H1 (cell line): ENCODE measurements at regions not wholly inside any gene's neighbourhood (a gene's known extent, or its start where the extent isn't known, plus 50 kb on each side); places are given as distances from the start of the nearest gene placed in this dataset.

Source experiments
- CTCF ChIA-PET: fragments of 300-600 bp; sonication (Branson Sonifier 250); formaldehyde crosslinking; loops from one replicate; lab custom pipeline; 2021; ENCODE audit not compliant: partially characterized antibody; lab: Charles Lee
- POLR2A ChIA-PET: fragments of 300-600 bp; sonication (Branson Sonifier 250); formaldehyde crosslinking; loops from one replicate; lab custom pipeline; 2021; ENCODE audit warnings: inconsistent platforms; ENCODE audit not compliant: partially characterized antibody; lab: Charles Lee
- DNase-seq, 2 experiments: peaks; one replicate each; pipeline versions ENCODE4 v3.0.0 to v3.0.0-alpha.2; 2010 to 2022; ENCODE audit warnings: low spot score in 2 of 2, low read depth in 1 of 2, mixed read lengths in 1 of 2
- FAIRE-seq: peaks from 2 replicates; lab custom pipeline; 2011; peaks lifted over from hg19 to GRCh38; lab: Jason Lieb, UNC
- H2AFZ ChIP-seq: 2 replicates; pipeline ENCODE4 v1.8.1; 2012; ENCODE audit warnings: low read length, inconsistent platforms
- H2AK5ac ChIP-seq: 2 replicates; pipeline ENCODE4 v1.6.1; 2013; ENCODE audit warnings: low read depth, low read length
- H2BK120ac ChIP-seq: replicated peaks from 2 replicates; pipeline ENCODE3; 2013; ENCODE audit warnings: low read depth, low read length, inconsistent platforms
- H2BK12ac ChIP-seq: 2 replicates; pipeline ENCODE4 v1.6.1; 2013; ENCODE audit warnings: low read depth, low read length
- H2BK15ac ChIP-seq: 2 replicates; pipeline ENCODE4 v1.6.1; 2013; ENCODE audit warnings: low read length
- H2BK20ac ChIP-seq: 2 replicates; pipeline ENCODE4 v1.6.1; 2013; ENCODE audit warnings: low read length
- H2BK5ac ChIP-seq: 2 replicates; pipeline ENCODE4 v1.6.1; 2013; ENCODE audit warnings: low read depth, low read length
- H3K14ac ChIP-seq: 2 replicates; pipeline ENCODE4 v1.6.1; 2013; ENCODE audit warnings: inconsistent platforms; ENCODE audit not compliant: insufficient read length
- H3K18ac ChIP-seq: 2 replicates; pipeline ENCODE4 v1.6.1; 2013; ENCODE audit warnings: low read length; ENCODE audit errors: extremely low read depth
- H3K23ac ChIP-seq: 2 replicates; pipeline ENCODE4 v1.6.1; 2013; ENCODE audit warnings: inconsistent platforms; ENCODE audit not compliant: insufficient read length
- H3K23me2 ChIP-seq: 2 replicates; pipeline ENCODE4 v1.6.1; 2013; ENCODE audit warnings: low read depth, low read length
- H3K27ac ChIP-seq: 2 replicates; pipeline ENCODE4 v1.6.1; 2011; ENCODE audit warnings: low read depth, low read length, inconsistent platforms
- H3K27me3 ChIP-seq, 4 experiments: replicated peaks in 1 of 4; 1 replicate in 1 of 4; 2 replicates in 3 of 4; pipeline versions ENCODE4 v1.6.1 to v1.8.1; 2011 to 2013; ENCODE audit warnings: low read length in 3 of 4, mild to moderate bottlenecking in 3 of 4, inconsistent platforms in 2 of 4, mixed read lengths in 2 of 4, moderate library complexity in 1 of 4; ENCODE audit not compliant: control insufficient read depth in 3 of 4, insufficient read depth in 3 of 4; ENCODE audit errors: extremely low read depth in 1 of 4
- H3K36me3 ChIP-seq, 4 experiments: 2 replicates each; pipeline versions ENCODE4 v1.6.1 to v1.8.1; 2011 to 2013; ENCODE audit warnings: mild to moderate bottlenecking in 4 of 4, low read length in 3 of 4, moderate library complexity in 2 of 4, control low read depth in 1 of 4, inconsistent platforms in 1 of 4; ENCODE audit not compliant: insufficient read depth in 4 of 4, control insufficient read depth in 2 of 4
- H3K4ac ChIP-seq: replicated peaks from 2 replicates; pipeline ENCODE3; 2013; ENCODE audit warnings: low read length, low read depth, mixed read lengths, inconsistent platforms; ENCODE audit not compliant: insufficient read length
- H3K4me1 ChIP-seq, 4 experiments: replicated peaks in 1 of 4; 1 replicate in 1 of 4; 2 replicates in 3 of 4; pipeline versions ENCODE4 v1.6.1 to v1.8.1; 2011 to 2013; ENCODE audit warnings: low read length in 3 of 4, inconsistent platforms in 2 of 4, mixed read lengths in 1 of 4; ENCODE audit not compliant: insufficient read depth in 4 of 4, control insufficient read depth in 3 of 4
- H3K4me2 ChIP-seq, 2 experiments: 2 replicates each; pipeline versions ENCODE4 v1.6.1 to v1.8.1; 2011 to 2013; ENCODE audit warnings: low read depth in 2 of 2, low read length in 2 of 2, control low read depth in 1 of 2, inconsistent platforms in 1 of 2, mild to moderate bottlenecking in 1 of 2; ENCODE audit not compliant: insufficient read depth in 1 of 2
- H3K4me3 ChIP-seq, 4 experiments: fragments of 200-600, 300-600 bp in 1 of 4; sonication (generic), shearing (Covaris generic), sonication (Bioruptor Twin) in 1 of 4; 2 replicates each; pipeline versions ENCODE4 v1.5.1 to v1.8.1; 2011 to 2016; ENCODE audit warnings: low read length in 4 of 4, low read depth in 3 of 4, control low read depth in 2 of 4, inconsistent platforms in 2 of 4, mild to moderate bottlenecking in 2 of 4, mixed read lengths in 1 of 4, moderate library complexity in 1 of 4; ENCODE audit not compliant: insufficient read depth in 2 of 4; ENCODE audit errors: extremely low read depth in 1 of 4
- H3K56ac ChIP-seq: replicated peaks from 2 replicates; pipeline ENCODE3; 2013; ENCODE audit warnings: low read depth, mild to moderate bottlenecking, mixed read lengths, low read length, inconsistent platforms; ENCODE audit not compliant: insufficient read length
- H3K79me1 ChIP-seq: 2 replicates; pipeline ENCODE4 v1.6.1; 2013; ENCODE audit warnings: low read depth, low read length, control low read depth
- H3K79me2 ChIP-seq, 2 experiments: 2 replicates each; pipeline versions ENCODE4 v1.6.1 to v1.8.1; 2012 to 2013; ENCODE audit warnings: low read length in 2 of 2, mild to moderate bottlenecking in 2 of 2, inconsistent platforms in 1 of 2; ENCODE audit not compliant: insufficient read depth in 2 of 2, control insufficient read depth in 1 of 2
- H3K9ac ChIP-seq, 4 experiments: replicated peaks in 1 of 4; 1 replicate in 1 of 4; 2 replicates in 3 of 4; pipeline versions ENCODE4 v1.6.1 to v1.8.1; 2011 to 2013; ENCODE audit warnings: low read depth in 3 of 4, low read length in 3 of 4, control low read depth in 2 of 4, mild to moderate bottlenecking in 2 of 4, moderate library complexity in 2 of 4, inconsistent platforms in 1 of 4; ENCODE audit errors: extremely low read depth in 1 of 4
- H3K9me3 ChIP-seq, 2 experiments: 2 replicates each; pipeline versions ENCODE4 v1.6.1 to v1.8.1; 2012 to 2013; ENCODE audit warnings: mild to moderate bottlenecking in 2 of 2, moderate library complexity in 2 of 2, control low read depth in 1 of 2, inconsistent platforms in 1 of 2, low read depth in 1 of 2, low read length in 1 of 2, mixed read lengths in 1 of 2; ENCODE audit not compliant: insufficient read depth in 2 of 2
- H4K20me1 ChIP-seq, 2 experiments: replicated peaks in 1 of 2; 2 replicates each; pipeline versions ENCODE3 to v1.8.1; 2011 to 2013; ENCODE audit warnings: inconsistent platforms in 2 of 2, low read length in 2 of 2, mild to moderate bottlenecking in 1 of 2; ENCODE audit not compliant: insufficient read depth in 2 of 2, control insufficient read depth in 1 of 2
- H4K5ac ChIP-seq: 2 replicates; pipeline ENCODE4 v1.6.1; 2013; ENCODE audit warnings: low read length, low read depth, mixed read lengths, inconsistent platforms; ENCODE audit not compliant: insufficient read length
- H4K8ac ChIP-seq: 2 replicates; pipeline ENCODE4 v1.8.0; 2013; ENCODE audit warnings: mild to moderate bottlenecking, moderate library complexity, low read length, inconsistent platforms; ENCODE audit not compliant: insufficient read depth; ENCODE audit errors: extremely low read depth
- H4K91ac ChIP-seq: replicated peaks from 2 replicates; pipeline ENCODE3; 2013; ENCODE audit warnings: low read length, mixed read lengths, inconsistent platforms; ENCODE audit not compliant: insufficient read length
- CBX8 ChIP-seq: fragments of 300-800, 300-1000 bp; sonication (generic); IDR thresholded peaks from 2 replicates; pipeline ENCODE4 v1.7.1; 2016; ENCODE audit warnings: low read depth, low read length, borderline replicate concordance
- EP300 ChIP-seq, 2 experiments: IDR thresholded peaks; 1 replicate in 1 of 2; 2 replicates in 1 of 2; pipeline ENCODE4 v1.6.1; 2011 to 2012; ENCODE audit warnings: low read depth in 2 of 2, low read length in 2 of 2, mild to moderate bottlenecking in 2 of 2, borderline replicate concordance in 1 of 2, inconsistent platforms in 1 of 2, moderate library complexity in 1 of 2
- KDM5A ChIP-seq: fragments of 200-600 bp; IDR thresholded peaks from 2 replicates; pipeline ENCODE4 v1.7.1; 2012; ENCODE audit warnings: mild to moderate bottlenecking, low read length, inconsistent platforms, mixed read lengths
- MAX ChIP-seq: IDR thresholded peaks from 2 replicates; pipeline ENCODE4 v1.6.1; 2012; ENCODE audit warnings: inconsistent platforms
- SIX5 ChIP-seq: IDR thresholded peaks from 2 replicates; pipeline ENCODE4 v1.6.1; 2011; ENCODE audit warnings: mild to moderate bottlenecking, low read depth, low read length
- SP1 ChIP-seq: IDR thresholded peaks from 2 replicates; pipeline ENCODE4 v1.6.1; 2011; ENCODE audit warnings: low read depth, low read length
- SP4 ChIP-seq: IDR thresholded peaks from 2 replicates; pipeline ENCODE4 v1.6.1; 2012; ENCODE audit warnings: low read length, inconsistent platforms
- SRF ChIP-seq: IDR thresholded peaks from 2 replicates; pipeline ENCODE4 v1.6.1; 2011; ENCODE audit warnings: mild to moderate bottlenecking, low read depth, low read length, moderate library complexity
- ZNF274 ChIP-seq: IDR thresholded peaks from 2 replicates; pipeline ENCODE4 v1.7.0; 2012; ENCODE audit warnings: low read length, borderline replicate concordance; ENCODE audit errors: extremely low read depth
- WGBS, 2 experiments: shearing (Covaris generic) in 1 of 2; methylation state at CpG; one replicate each; pipeline versions ENCODE4 v1.1.6 to v1.1.7; 2013 to 2015; ENCODE audit warnings: low lambda C conversion rate in 2 of 2, mixed read lengths in 2 of 2, inconsistent platforms in 1 of 2, low coverage in 1 of 2, missing lambda C conversion rate in 1 of 2; ENCODE audit not compliant: insufficient replicate concordance in 2 of 2, insufficient coverage in 1 of 2, insufficient read length in 1 of 2; ENCODE audit errors: extremely low coverage in 1 of 2, missing lambda C conversion rate in 1 of 2; 5-methylcytosine and 5-hydroxymethylcytosine counted together
- TF ChIP-seq, protein P1 (sequence below): IDR thresholded peaks from 2 replicates; pipeline ENCODE4 v1.6.1; 2011; ENCODE audit warnings: low read depth, mild to moderate bottlenecking, low read length; ENCODE audit not compliant: insufficient read depth
- TF ChIP-seq, protein P2 (sequence below), 3 experiments: IDR thresholded peaks; 1 replicate in 2 of 3; 2 replicates in 1 of 3; pipeline versions ENCODE4 v1.5.1 to v1.6.1; 2011; ENCODE audit warnings: low read length in 3 of 3, mild to moderate bottlenecking in 3 of 3, inconsistent platforms in 2 of 3, low read depth in 1 of 3, moderate library complexity in 1 of 3; ENCODE audit not compliant: insufficient read depth in 1 of 3; ENCODE audit errors: control extremely low read depth in 1 of 3

DNA sequence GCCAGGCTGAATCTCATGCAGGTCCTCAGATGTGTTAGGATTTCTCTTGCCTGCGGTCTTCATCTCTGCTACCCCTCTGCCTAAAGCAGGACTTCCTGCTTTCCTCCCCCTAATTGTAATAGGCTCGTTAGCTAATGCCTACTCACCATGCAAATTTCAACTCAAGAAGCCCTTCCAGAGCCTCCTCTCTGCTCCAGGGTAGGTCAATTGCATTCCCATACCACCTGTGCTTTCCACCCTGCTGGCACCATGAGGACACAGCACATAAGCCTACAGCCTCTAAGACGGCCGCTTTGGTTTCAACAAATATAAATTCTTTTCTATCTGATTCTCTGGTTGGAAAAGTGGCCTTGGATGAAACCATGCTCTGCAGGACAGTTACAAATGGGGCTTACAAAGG, 93.9 kb downstream of the QDPR start:
- Histone ChIP-seq H3K4me3 (no peak overlapping the region), H3K79me2 (no peaks in the 10 kb centered on the region), H3K4ac (no peak overlapping the region), H2BK5ac (no peak overlapping the region), H3K27ac (no peak overlapping the region), H2BK120ac (no peak overlapping the region), H2BK15ac (no peak overlapping the region), H2AFZ (0 out of 2 replicates have a peak overlapping the region, but pooled peaks have one; percentile 4), H3K23me2 (no peaks in the 10 kb centered on the region), H3K56ac (no peak overlapping the region), H3K9me3 (peaks cover 0 to 7% of the 10 kb centered on the region in 2 experiments; a peak in 2 of 4 replicates), H3K23ac (no peak overlapping the region), H4K20me1 (no peaks in the 10 kb centered on the region), H2BK12ac (no peak overlapping the region), H4K5ac (peak overlapping the region; percentile 31), H3K79me1 (no peaks in the 10 kb centered on the region), H3K9ac (no peak overlapping the region), H4K91ac (no peak overlapping the region), H3K27me3 (no peaks in the 10 kb centered on the region), H2BK20ac (no peak overlapping the region), H3K36me3 (no peaks in the 10 kb centered on the region), H3K14ac (no peak overlapping the region), H3K18ac (no peak overlapping the region), H4K8ac (no peak overlapping the region), H3K4me1 (peaks cover 0 to 5% (median 2%) of the 10 kb centered on the region in 4 experiments; a peak in 3 of 7 replicates), H2AK5ac (no peak overlapping the region), H3K4me2 (no peak overlapping the region)
- no peak for DNase-seq
- FAIRE-seq = no peak
- CTCF ChIA-PET = interaction anchor here (0.7 to 1.5 kb wide), 3 partner anchors 41 to 257 kb away, joined by 3 read pairs; no protein-coding TSS in a partner anchor
- POLR2A ChIA-PET = no interaction called here
- WGBS, 2 experiments = 81% methylated on average over 4 of the region's 4 CpGs; no CpG with 5 or more reads in 1 of the 2 experiments
- TF ChIP-seq SP1 (no peak), SIX5 (no peak), ZNF274 (no peak), CBX8 (no peak), KDM5A (no peak), EP300 (IDR thresholded peaks at IDR 0.05; ENCODE audit: borderline replicate concordance in 1 of 2, low read depth in 2 of 2, low read length in 2 of 2) (no peak), SP4 (no peak), SRF (no peak), MAX (no peak)
- TF ChIP-seq, protein P1, sequence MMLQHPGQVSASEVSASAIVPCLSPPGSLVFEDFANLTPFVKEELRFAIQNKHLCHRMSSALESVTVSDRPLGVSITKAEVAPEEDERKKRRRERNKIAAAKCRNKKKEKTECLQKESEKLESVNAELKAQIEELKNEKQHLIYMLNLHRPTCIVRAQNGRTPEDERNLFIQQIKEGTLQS = no peak
- TF ChIP-seq, protein P2, sequence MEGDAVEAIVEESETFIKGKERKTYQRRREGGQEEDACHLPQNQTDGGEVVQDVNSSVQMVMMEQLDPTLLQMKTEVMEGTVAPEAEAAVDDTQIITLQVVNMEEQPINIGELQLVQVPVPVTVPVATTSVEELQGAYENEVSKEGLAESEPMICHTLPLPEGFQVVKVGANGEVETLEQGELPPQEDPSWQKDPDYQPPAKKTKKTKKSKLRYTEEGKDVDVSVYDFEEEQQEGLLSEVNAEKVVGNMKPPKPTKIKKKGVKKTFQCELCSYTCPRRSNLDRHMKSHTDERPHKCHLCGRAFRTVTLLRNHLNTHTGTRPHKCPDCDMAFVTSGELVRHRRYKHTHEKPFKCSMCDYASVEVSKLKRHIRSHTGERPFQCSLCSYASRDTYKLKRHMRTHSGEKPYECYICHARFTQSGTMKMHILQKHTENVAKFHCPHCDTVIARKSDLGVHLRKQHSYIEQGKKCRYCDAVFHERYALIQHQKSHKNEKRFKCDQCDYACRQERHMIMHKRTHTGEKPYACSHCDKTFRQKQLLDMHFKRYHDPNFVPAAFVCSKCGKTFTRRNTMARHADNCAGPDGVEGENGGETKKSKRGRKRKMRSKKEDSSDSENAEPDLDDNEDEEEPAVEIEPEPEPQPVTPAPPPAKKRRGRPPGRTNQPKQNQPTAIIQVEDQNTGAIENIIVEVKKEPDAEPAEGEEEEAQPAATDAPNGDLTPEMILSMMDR (IDR thresholded peaks at IDR 0.05; ENCODE audit: control extremely low read depth in 1 of 3, insufficient read depth in 1 of 3, low read depth in 1 of 3, low read length in 3 of 3) = no peak
